ENCODE measurements at regions not wholly inside any gene's neighbourhood (a gene's known extent, or its start where the extent isn't known, plus 50 kb on each side); places are given as distances from the start of the nearest gene placed in this dataset.
A peak's percentile ranks its signal among the peaks of the same experiment; 100 is the strongest.
"Not testable (repeated sequence)": the region's sequence is repeated elsewhere in the genome, so short reads cannot be mapped to it uniquely, and the experiment has no call there.

GRCh38 chr22:26949193-26949592 lies 291.8 kb downstream of the MIAT start:
- Mint-ChIP-seq H3K9me3 (no peaks in the 10 kb centered on the region), H3K4me1 (ENCODE audit: low read depth) (no peaks in the 10 kb centered on the region), H3K27me3 (ENCODE audit: low read depth) (peaks cover 33% of the 10 kb centered on the region), H3K4me3 (no peak overlapping the region), H3K27ac (no peak overlapping the region), H3K36me3 (ENCODE audit: insufficient read depth in 2 of 2) (no peaks in the 10 kb centered on the region)
- DNase-seq (peak in 1 of 2 donors; percentile 6), ATAC-seq (replicated peaks in 1 of 2) (no peak)

GRCh38 chr22:26951139-26951538 lies 293.8 kb downstream of the MIAT start:
- DNase-seq; H3K27ac Mint-ChIP-seq; H3K9me3 Mint-ChIP-seq; H3K4me1 Mint-ChIP-seq (ENCODE audit: low read depth); H3K4me3 Mint-ChIP-seq; H3K36me3 Mint-ChIP-seq (ENCODE audit: insufficient read depth in 2 of 2); ATAC-seq (replicated peaks in 1 of 2): not testable (repeated sequence)
- H3K27me3 Mint-ChIP-seq (ENCODE audit: low read depth), result peaks cover 45% of the 10 kb centered on the region

GRCh38 chr22:26952004-26952403 lies 294.6 kb downstream of the MIAT start:
- H3K27ac Mint-ChIP-seq, result no peak overlapping the region
- H3K27me3 Mint-ChIP-seq (ENCODE audit: low read depth), result peaks cover 45% of the 10 kb centered on the region
- H3K9me3 Mint-ChIP-seq, result no peaks in the 10 kb centered on the region
- ATAC-seq (replicated peaks in 1 of 2) (no peak), DNase-seq (no peak)
- no peaks in the 10 kb centered on the region for H3K36me3 Mint-ChIP-seq (ENCODE audit: insufficient read depth in 2 of 2)
- H3K4me3 Mint-ChIP-seq, result no peak overlapping the region
- H3K4me1 Mint-ChIP-seq (ENCODE audit: low read depth), result no peaks in the 10 kb centered on the region

- ATAC-seq (replicated peaks in 1 of 2) (no peak), DNase-seq (no peak)
- H3K27me3 Mint-ChIP-seq (ENCODE audit: low read depth), result peaks cover 45% of the 10 kb centered on the region
- H3K9me3 Mint-ChIP-seq, result no peaks in the 10 kb centered on the region
- no peak overlapping the region for H3K27ac Mint-ChIP-seq
- no peaks in the 10 kb centered on the region for H3K4me1 Mint-ChIP-seq (ENCODE audit: low read depth)
- no peaks in the 10 kb centered on the region for H3K36me3 Mint-ChIP-seq (ENCODE audit: insufficient read depth in 2 of 2)
- H3K4me3 Mint-ChIP-seq, result no peak overlapping the region
These were observed 295.1 kb downstream of the MIAT start for GRCh38 chr22:26952451-26953011.

GRCh38 chr22:26953012-26953883 lies 295.9 kb downstream of the MIAT start:
- ATAC-seq (replicated peaks in 1 of 2) (no peak), DNase-seq (no peak)
- Mint-ChIP-seq H3K9me3 (no peaks in the 10 kb centered on the region), H3K27me3 (ENCODE audit: low read depth) (peaks cover 45% of the 10 kb centered on the region), H3K27ac (no peak overlapping the region), H3K4me3 (no peak overlapping the region), H3K36me3 (ENCODE audit: insufficient read depth in 2 of 2) (no peaks in the 10 kb centered on the region), H3K4me1 (ENCODE audit: low read depth) (no peaks in the 10 kb centered on the region)

GRCh38 chr22:26956371-26956770 lies 299.0 kb downstream of the MIAT start:
- DNase-seq, result no peak
- peaks cover 51% of the 10 kb centered on the region for H3K27me3 Mint-ChIP-seq (ENCODE audit: low read depth)
- H3K4me1 Mint-ChIP-seq (ENCODE audit: low read depth), result no peaks in the 10 kb centered on the region
- H3K9me3 Mint-ChIP-seq, result no peaks in the 10 kb centered on the region
- H3K36me3 Mint-ChIP-seq (ENCODE audit: insufficient read depth in 2 of 2), result no peaks in the 10 kb centered on the region
- ATAC-seq (replicated peaks in 1 of 2), result no peak
- no peak overlapping the region for H3K27ac Mint-ChIP-seq
- H3K4me3 Mint-ChIP-seq, result no peak overlapping the region

- Mint-ChIP-seq H3K27ac (no peak overlapping the region), H3K4me3 (no peak overlapping the region), H3K4me1 (ENCODE audit: low read depth) (no peaks in the 10 kb centered on the region), H3K27me3 (ENCODE audit: low read depth) (peaks cover 43% of the 10 kb centered on the region), H3K9me3 (no peaks in the 10 kb centered on the region), H3K36me3 (ENCODE audit: insufficient read depth in 2 of 2) (no peaks in the 10 kb centered on the region)
- DNase-seq (no peak), ATAC-seq (replicated peaks in 1 of 2) (no peak)
These were observed 299.8 kb downstream of the MIAT start for GRCh38 chr22:26957176-26957575.

- ATAC-seq (replicated peaks in 1 of 2) (no peak), DNase-seq (no peak)
- Mint-ChIP-seq H3K27me3 (ENCODE audit: low read depth) (peaks cover 36% of the 10 kb centered on the region), H3K9me3 (peaks cover 0 to 2% of the 10 kb centered on the region in 2 donors), H3K4me3 (no peak overlapping the region), H3K4me1 (ENCODE audit: low read depth) (no peaks in the 10 kb centered on the region), H3K36me3 (ENCODE audit: insufficient read depth in 2 of 2) (no peaks in the 10 kb centered on the region), H3K27ac (no peak overlapping the region)
These were observed 300.5 kb downstream of the MIAT start for GRCh38 chr22:26957897-26958296.

- no peak overlapping the region for H3K27ac Mint-ChIP-seq
- H3K4me3 Mint-ChIP-seq, result no peak overlapping the region
- no peak for DNase-seq
- H3K27me3 Mint-ChIP-seq (ENCODE audit: low read depth), result peaks cover 31% of the 10 kb centered on the region
- ATAC-seq (replicated peaks in 1 of 2), result no peak
- no peaks in the 10 kb centered on the region for H3K4me1 Mint-ChIP-seq (ENCODE audit: low read depth)
- peaks cover 0 to 2% of the 10 kb centered on the region in 2 donors for H3K9me3 Mint-ChIP-seq
- no peaks in the 10 kb centered on the region for H3K36me3 Mint-ChIP-seq (ENCODE audit: insufficient read depth in 2 of 2)
These were observed 301.0 kb downstream of the MIAT start for GRCh38 chr22:26958378-26958777.

- Mint-ChIP-seq H3K4me3 (no peak overlapping the region), H3K4me1 (ENCODE audit: low read depth) (no peaks in the 10 kb centered on the region), H3K27me3 (ENCODE audit: low read depth) (peaks cover 8% of the 10 kb centered on the region), H3K27ac (no peak overlapping the region), H3K36me3 (ENCODE audit: insufficient read depth in 2 of 2) (peaks cover 2 to 4% of the 10 kb centered on the region in 2 donors), H3K9me3 (peaks cover 7 to 8% of the 10 kb centered on the region in 2 donors)
- DNase-seq (no peak), ATAC-seq (replicated peaks in 1 of 2) (no peak)
These were observed 307.3 kb downstream of the MIAT start for GRCh38 chr22:26964642-26965041.

- no peaks in the 10 kb centered on the region for H3K4me1 Mint-ChIP-seq (ENCODE audit: low read depth)
- H3K9me3 Mint-ChIP-seq, result peaks cover 6 to 8% of the 10 kb centered on the region in 2 donors
- H3K27ac Mint-ChIP-seq, result no peak overlapping the region
These were observed 309.9 kb downstream of the MIAT start for GRCh38 chr22:26967282-26967681.

GRCh38 chr22:26968859-26969523 lies 311.6 kb downstream of the MIAT start:
- DNase-seq (no peak), ATAC-seq (replicated peaks in 1 of 2) (no peak)
- Mint-ChIP-seq H3K36me3 (ENCODE audit: insufficient read depth in 2 of 2) (peaks cover 2 to 4% of the 10 kb centered on the region in 2 donors), H3K9me3 (peaks cover 5 to 8% of the 10 kb centered on the region in 2 donors), H3K27ac (no peak overlapping the region), H3K4me3 (no peak overlapping the region), H3K27me3 (ENCODE audit: low read depth) (peaks cover 6% of the 10 kb centered on the region), H3K4me1 (ENCODE audit: low read depth) (no peaks in the 10 kb centered on the region)

More at GRCh38 chr22:26967282-26967681, 309.9 kb downstream of the MIAT start:
- Mint-ChIP-seq H3K27me3 (ENCODE audit: low read depth) (peaks cover 6% of the 10 kb centered on the region), H3K36me3 (ENCODE audit: insufficient read depth in 2 of 2) (peaks cover 2 to 4% of the 10 kb centered on the region in 2 donors), H3K4me3 (no peak overlapping the region)
- no peak for ATAC-seq (replicated peaks in 1 of 2)
- no peak for DNase-seq

GRCh38 chr22:26970809-26971394 lies 313.5 kb downstream of the MIAT start:
- Mint-ChIP-seq H3K9me3 (no peaks in the 10 kb centered on the region), H3K36me3 (ENCODE audit: insufficient read depth in 2 of 2) (no peaks in the 10 kb centered on the region), H3K27me3 (ENCODE audit: low read depth) (peaks cover 6% of the 10 kb centered on the region), H3K27ac (no peak overlapping the region), H3K4me1 (ENCODE audit: low read depth) (no peaks in the 10 kb centered on the region), H3K4me3 (no peak overlapping the region)
- no peak for DNase-seq
- no peak for ATAC-seq (replicated peaks in 1 of 2)
